Right cardiac atrium (tissue), 5 donors: ENCODE measurements at regions not wholly inside any gene's neighbourhood (a gene's known extent, or its start where the extent isn't known, plus 50 kb on each side); places are given as distances from the start of the nearest gene placed in this dataset.
"Not testable (repeated sequence)": the region's sequence is repeated elsewhere in the genome, so short reads cannot be mapped to it uniquely, and the experiment has no call there.

Experiments used
- ATAC-seq, 2 donors: fragments of 200-7000 bp; cut with Tn5 transposase; one replicate each; pipeline versions ENCODE4 v1.8.0 to v1.9.1; 2020; ENCODE audit warnings: moderate library complexity in 2 of 2, mild to moderate bottlenecking in 1 of 2
- DNase-seq, 3 donors: peaks; one replicate each; pipeline ENCODE4 v3.0.0-alpha.2; 2020
- H3K27ac ChIP-seq: one replicate; pipeline ENCODE4 v1.5.1; 2013; ENCODE audit warnings: mild to moderate bottlenecking, low read length, control low read depth, moderate library complexity
- H3K27me3 ChIP-seq: one replicate; pipeline ENCODE4 v1.6.1; 2013; ENCODE audit not compliant: control insufficient read depth, insufficient read depth
- H3K4me1 ChIP-seq: one replicate; pipeline ENCODE4 v1.6.1; 2013; ENCODE audit warnings: low read length; ENCODE audit not compliant: control insufficient read depth, insufficient read depth
- H3K4me3 ChIP-seq: one replicate; pipeline ENCODE4 v1.5.1; 2013; ENCODE audit warnings: low read length, control low read depth
- H3K9me3 ChIP-seq: one replicate; pipeline ENCODE4 v1.6.1; 2013; ENCODE audit warnings: low read length; ENCODE audit not compliant: control insufficient read depth
- WGBS: extraction: QIAGEN DNeasy Blood & Tissue Kit; methylation state at CpG from one replicate; pipeline ENCODE4 v1.1.7; 2013; 5-methylcytosine and 5-hydroxymethylcytosine counted together
- intact Hi-C, 4 donors: fragments of 100-400 bp; cut with DNase I; formaldehyde crosslinking; loops; one replicate each; pipeline versions ENCODE4 v1.11.0 to v1.14.0; 2022 to 2023
- donor health status: healthy with polysubstance abuse.
- donor health status: DM: no; HTN: yes; CAD: no.
- donor health status: DM: no; HTN: no; CAD: no.
- donor health status: DM: no; HTN: yes; CAD: no; lungs with severe emphysema.
- donor health status: DM: yes; HTN: yes; CAD: no.

- Histone ChIP-seq H3K27ac (peak overlapping the region; percentile 49), H3K4me1 (peaks cover 17% of the 10 kb centered on the region), H3K4me3 (no peak overlapping the region), H3K9me3 (no peaks in the 10 kb centered on the region), H3K27me3 (no peaks in the 10 kb centered on the region)
- 73% methylated on average over 10 of the region's 10 CpGs for WGBS
- intact Hi-C loops, result loop anchor here in 1 of 4 donors (10.0 kb wide), 1 partner anchor 144 kb away; no protein-coding TSS in a partner anchor
- DNase-seq (no peak), ATAC-seq (no peak)
Measured at GRCh38 chr6:6750594-6751265, 162.2 kb downstream of the LY86 start.

DNA sequence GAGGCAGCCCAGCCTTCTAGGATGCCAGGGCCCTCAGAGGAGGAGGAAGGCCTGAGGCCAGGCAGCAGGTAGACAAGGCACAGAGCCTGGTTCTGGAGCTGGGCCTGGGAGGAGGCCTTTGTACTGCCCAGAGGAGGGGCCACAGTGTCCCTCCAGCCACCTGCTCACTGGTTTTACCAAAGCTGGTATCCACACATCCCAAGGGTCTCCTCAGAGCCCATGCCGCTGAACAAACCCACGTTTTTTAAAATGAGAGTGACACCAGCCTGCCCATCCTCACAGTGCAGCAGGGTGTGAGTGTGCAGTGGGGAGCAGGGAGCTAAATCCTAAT lies 162.7 kb downstream of the LY86 start:
- Histone ChIP-seq H3K27ac (peak overlapping the region; percentile 49), H3K27me3 (no peaks in the 10 kb centered on the region), H3K4me1 (peaks cover 17% of the 10 kb centered on the region), H3K4me3 (no peak overlapping the region), H3K9me3 (no peaks in the 10 kb centered on the region)
- 59% methylated on average over 2 of the region's 2 CpGs for WGBS
- intact Hi-C loops, result loop anchor here in 1 of 4 donors (10.0 kb wide), 1 partner anchor 144 kb away; no protein-coding TSS in a partner anchor
- no peak for DNase-seq
- no peak for ATAC-seq

GRCh38 chr6:6751619-6752023 lies 163.1 kb downstream of the LY86 start:
- WGBS, result 31% methylated on average over 8 of the region's 8 CpGs
- peak in 2 of 3 donors; percentile 62 to 66 for DNase-seq
- intact Hi-C loops, result loop anchor here in 1 of 4 donors (10.0 kb wide), 1 partner anchor 143 kb away; no protein-coding TSS in a partner anchor
- H3K27me3 ChIP-seq, result no peaks in the 10 kb centered on the region
- H3K4me1 ChIP-seq, result peaks cover 17% of the 10 kb centered on the region
- H3K27ac ChIP-seq, result peak overlapping the region; percentile 2
- no peak overlapping the region for H3K4me3 ChIP-seq
- ATAC-seq, result peak in 1 of 2 donors; percentile 9
- no peaks in the 10 kb centered on the region for H3K9me3 ChIP-seq

GRCh38 chr6:6752129-6752528 lies 163.6 kb downstream of the LY86 start:
- Histone ChIP-seq H3K4me3 (no peak overlapping the region), H3K4me1 (peaks cover 17% of the 10 kb centered on the region), H3K9me3 (no peaks in the 10 kb centered on the region), H3K27ac (peak overlapping the region; percentile 2), H3K27me3 (no peaks in the 10 kb centered on the region)
- ATAC-seq (no peak), DNase-seq (peak in 1 of 3 donors; percentile 62)
- 51% methylated on average over 4 of the region's 4 CpGs for WGBS
- intact Hi-C loops, result loop anchor here in 1 of 4 donors (10.0 kb wide), 1 partner anchor 143 kb away; no protein-coding TSS in a partner anchor

- Histone ChIP-seq H3K27ac (no peak overlapping the region), H3K27me3 (no peaks in the 10 kb centered on the region), H3K9me3 (no peaks in the 10 kb centered on the region), H3K4me3 (no peak overlapping the region), H3K4me1 (peaks cover 17% of the 10 kb centered on the region)
- WGBS, result 97% methylated on average over 8 of the region's 8 CpGs
- intact Hi-C loops, result loop anchor here in 1 of 4 donors (10.0 kb wide), 1 partner anchor 142 kb away; no protein-coding TSS in a partner anchor
- ATAC-seq (no peak), DNase-seq (no peak)
Measured at GRCh38 chr6:6753301-6753700, 164.8 kb downstream of the LY86 start.

DNA sequence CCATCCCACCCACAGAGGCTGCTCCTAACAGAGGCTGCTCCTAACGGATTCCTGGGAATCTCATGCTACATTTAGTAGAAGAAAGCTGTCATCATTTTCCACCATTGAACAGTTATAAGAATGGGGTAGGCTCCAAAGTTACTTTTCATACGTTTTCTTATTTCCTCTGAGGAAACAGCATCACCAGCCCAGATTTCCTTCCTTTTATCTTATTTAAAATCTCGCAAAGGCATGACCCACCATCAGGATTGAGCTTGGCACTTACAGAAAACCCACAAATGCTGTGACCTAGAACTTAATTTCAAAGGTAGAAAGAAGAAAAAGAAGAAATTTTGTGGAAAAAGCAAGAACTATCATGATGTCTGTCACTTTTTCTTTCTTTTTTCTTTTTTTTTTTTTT lies 168.0 kb downstream of the LY86 start:
- Histone ChIP-seq H3K27ac (no peak overlapping the region), H3K4me3 (no peak overlapping the region), H3K9me3 (no peaks in the 10 kb centered on the region), H3K27me3 (no peaks in the 10 kb centered on the region), H3K4me1 (peaks cover 3% of the 10 kb centered on the region)
- no peak for DNase-seq
- intact Hi-C loops, result loop anchor here in 1 of 4 donors (10.0 kb wide), 1 partner anchor 138 kb away; no protein-coding TSS in a partner anchor
- ATAC-seq, result no peak
- 66% methylated on average over 3 of the region's 3 CpGs for WGBS

GRCh38 chr6:6758546-6758914 lies 170.0 kb downstream of the LY86 start:
- H3K4me1 ChIP-seq, result peaks cover 3% of the 10 kb centered on the region
- WGBS, result 56% methylated on average over 3 of the region's 3 CpGs
- no peaks in the 10 kb centered on the region for H3K9me3 ChIP-seq
- no peak overlapping the region for H3K27ac ChIP-seq
- ATAC-seq, result no peak
- no peak overlapping the region for H3K4me3 ChIP-seq
- intact Hi-C loops, result loop anchor here in 1 of 4 donors (10.0 kb wide), 1 partner anchor 136 kb away; no protein-coding TSS in a partner anchor
- no peak for DNase-seq
- no peaks in the 10 kb centered on the region for H3K27me3 ChIP-seq

- peaks cover 3% of the 10 kb centered on the region for H3K4me1 ChIP-seq
- H3K9me3 ChIP-seq, result no peaks in the 10 kb centered on the region
- peak; percentile 88 to 92 for ATAC-seq
- 24% methylated on average over 22 of the region's 22 CpGs for WGBS
- intact Hi-C loops, result loop anchor here in 1 of 4 donors (10.0 kb wide), 1 partner anchor 136 kb away; no protein-coding TSS in a partner anchor
- peak overlapping the region; percentile 26 for H3K27ac ChIP-seq
- no peak overlapping the region for H3K4me3 ChIP-seq
- DNase-seq, result peak in 2 of 3 donors; percentile 62 to 66
- H3K27me3 ChIP-seq, result no peaks in the 10 kb centered on the region
Measured at GRCh38 chr6:6758915-6759654, 170.6 kb downstream of the LY86 start.

GRCh38 chr6:6760002-6760401 lies 171.5 kb downstream of the LY86 start:
- Histone ChIP-seq H3K4me1 (peaks cover 3% of the 10 kb centered on the region), H3K4me3 (no peak overlapping the region), H3K27ac (no peak overlapping the region), H3K9me3 (no peaks in the 10 kb centered on the region), H3K27me3 (no peaks in the 10 kb centered on the region)
- no peak for DNase-seq
- intact Hi-C loops, result no loop called here
- 93% methylated on average over 3 of the region's 3 CpGs for WGBS
- ATAC-seq, result no peak

DNA sequence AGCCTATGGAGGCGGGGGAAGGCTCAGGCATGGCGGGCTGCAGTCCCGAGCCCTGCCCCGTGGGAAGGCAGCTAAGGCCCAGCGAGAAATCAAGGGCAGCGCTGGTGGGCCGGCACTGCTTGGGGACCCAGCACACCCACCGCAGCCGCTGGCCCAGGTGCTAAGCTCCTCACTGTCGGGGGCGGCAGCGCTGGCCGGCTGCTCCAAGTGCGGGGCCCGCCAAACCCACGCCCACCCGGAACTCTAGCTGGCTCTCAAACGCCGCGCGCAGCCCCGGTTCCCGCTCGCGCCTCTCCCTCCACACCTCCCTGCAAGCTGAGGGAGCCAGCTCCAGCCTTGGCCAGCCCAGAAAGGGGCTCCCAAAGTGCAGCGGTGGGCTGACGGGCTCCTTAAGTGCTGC lies 174.0 kb downstream of the LY86 start:
- ATAC-seq, intact Hi-C loops, H3K4me3 ChIP-seq, H3K27ac ChIP-seq, H3K27me3 ChIP-seq, H3K4me1 ChIP-seq, DNase-seq, H3K9me3 ChIP-seq: not testable (repeated sequence)
- WGBS, result 93% methylated on average over 27 of the region's 27 CpGs

GRCh38 chr6:6764764-6765434 lies 176.4 kb downstream of the LY86 start:
- ATAC-seq (peak in 1 of 2 donors; percentile 55), DNase-seq (no peak)
- intact Hi-C loops, result no loop called here
- Histone ChIP-seq H3K27ac (no peak overlapping the region), H3K4me1 (no peaks in the 10 kb centered on the region), H3K4me3 (no peak overlapping the region), H3K27me3 (no peaks in the 10 kb centered on the region), H3K9me3 (no peaks in the 10 kb centered on the region)
- 73% methylated on average over 3 of the region's 3 CpGs for WGBS
